RPMI8226 (cell line): ENCODE measurements at regions not wholly inside any gene's neighbourhood (a gene's known extent, or its start where the extent isn't known, plus 50 kb on each side); places are given as distances from the start of the nearest gene placed in this dataset.

Source experiments
- DNase-seq: peaks from one replicate; pipeline ENCODE4 v3.0.0-alpha.2; 2015

DNA sequence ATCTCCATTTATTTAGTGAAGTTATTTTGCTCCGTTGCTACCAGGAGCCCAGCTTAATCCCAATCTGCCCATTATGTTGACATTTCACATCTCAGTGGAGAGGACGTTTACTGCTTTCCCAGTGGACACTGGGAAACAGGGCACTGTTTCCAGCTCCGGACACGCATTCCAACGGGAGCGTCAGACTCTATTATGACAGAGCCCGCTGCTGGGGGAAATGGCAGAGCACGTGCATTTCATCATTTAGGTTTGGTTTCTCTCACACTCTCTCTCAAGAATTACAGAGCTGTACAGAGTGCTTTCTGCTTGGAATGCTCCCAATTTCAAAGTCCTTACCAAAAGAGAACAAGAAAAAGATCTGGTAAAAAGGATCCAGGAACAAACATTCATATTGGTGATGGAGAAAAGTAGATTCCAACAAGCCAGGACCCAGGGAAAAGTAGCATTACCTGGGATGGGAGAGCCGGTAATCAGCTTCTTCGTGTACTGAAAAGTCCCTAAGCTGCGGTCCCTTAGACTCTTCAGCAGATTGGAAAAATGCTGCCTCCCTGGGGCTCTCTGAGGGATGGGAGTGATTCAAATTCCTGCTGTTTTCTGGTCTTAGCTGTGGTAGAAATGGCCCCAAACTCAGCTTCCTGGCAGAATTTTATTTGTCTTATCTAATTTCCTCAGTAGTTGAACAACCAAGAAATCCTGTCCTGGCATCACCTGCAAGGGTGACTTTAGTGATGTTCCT, 136.0 kb upstream of the THBS1 start:
- DNase-seq: no peak

DNA sequence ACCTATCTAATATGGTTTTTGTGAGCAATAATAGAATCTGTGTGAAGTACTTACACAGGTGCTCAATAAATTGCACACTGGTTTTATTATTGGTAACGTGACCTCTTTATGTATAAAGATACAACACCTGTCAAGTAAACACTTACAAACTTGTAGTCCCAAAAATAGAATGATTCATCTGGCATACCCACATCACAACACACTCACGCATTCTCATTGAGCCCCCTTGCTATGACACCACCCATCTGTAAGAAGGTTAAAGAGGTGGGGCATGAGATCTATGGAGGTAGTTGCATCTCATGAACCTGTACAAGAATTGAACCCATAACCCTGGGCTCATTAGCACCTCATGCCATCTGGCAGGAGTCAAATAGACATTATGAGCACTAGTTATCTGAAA, 134.9 kb upstream of the THBS1 start:
- no peak for DNase-seq

DNA sequence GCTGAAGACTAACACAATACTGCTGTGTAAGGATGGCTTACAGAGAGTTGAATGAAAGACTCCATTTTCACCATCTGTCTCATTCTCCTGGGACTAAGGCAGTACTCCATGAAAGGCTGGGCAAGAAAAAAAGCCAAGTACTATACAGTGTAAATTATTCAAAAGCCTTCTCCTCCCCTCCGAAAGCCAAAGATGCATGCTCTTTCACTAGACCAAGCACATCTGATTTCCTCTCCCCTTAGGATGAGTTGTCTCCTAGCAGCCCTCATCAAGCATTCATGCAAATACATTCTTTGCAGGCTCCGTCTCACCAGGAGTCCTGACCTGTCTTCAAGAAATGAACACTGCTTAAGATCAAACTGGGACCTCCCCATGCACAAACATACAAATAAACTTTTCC, 133.5 kb upstream of the THBS1 start:
- DNase-seq: no peak

DNA sequence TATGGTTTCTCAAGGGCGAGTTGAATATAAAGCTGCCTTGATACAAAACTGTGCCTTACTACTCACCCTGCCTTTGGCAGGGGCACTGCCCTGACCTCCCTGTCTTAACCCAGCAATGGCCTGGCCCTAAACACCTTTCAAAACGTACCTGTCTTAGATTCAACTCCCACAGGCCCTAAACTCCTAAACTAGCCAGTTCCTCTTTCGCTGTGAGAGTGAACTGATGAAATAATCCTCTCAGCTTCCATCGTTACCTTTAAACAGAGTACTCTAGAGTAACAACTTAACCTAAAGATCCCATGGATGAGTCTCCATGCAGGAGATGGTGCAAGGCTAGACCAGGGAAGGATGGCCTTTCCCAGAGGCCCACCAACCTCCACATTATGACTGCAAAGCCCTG, 133.0 kb upstream of the THBS1 start:
- no peak for DNase-seq

DNA sequence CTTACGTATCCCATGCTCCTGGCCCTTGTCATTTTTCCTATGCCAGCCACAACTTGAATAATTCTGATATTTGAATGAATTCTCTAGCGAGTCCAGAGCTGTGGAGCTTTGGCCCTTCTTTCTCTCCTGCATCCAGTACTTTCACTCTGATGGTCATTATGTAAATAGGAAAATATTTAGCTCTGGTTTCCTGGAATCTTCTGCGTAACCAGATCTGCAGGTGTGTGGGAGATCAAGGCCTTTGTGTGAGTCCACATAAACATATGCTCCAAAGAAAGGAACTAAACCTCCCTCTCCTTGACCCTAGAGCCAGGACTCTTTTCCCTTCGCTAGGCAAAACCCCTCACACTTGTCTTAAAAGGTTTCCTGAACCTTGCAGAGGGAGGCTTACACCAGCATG, 132.5 kb upstream of the THBS1 start:
- no peak for DNase-seq

DNA sequence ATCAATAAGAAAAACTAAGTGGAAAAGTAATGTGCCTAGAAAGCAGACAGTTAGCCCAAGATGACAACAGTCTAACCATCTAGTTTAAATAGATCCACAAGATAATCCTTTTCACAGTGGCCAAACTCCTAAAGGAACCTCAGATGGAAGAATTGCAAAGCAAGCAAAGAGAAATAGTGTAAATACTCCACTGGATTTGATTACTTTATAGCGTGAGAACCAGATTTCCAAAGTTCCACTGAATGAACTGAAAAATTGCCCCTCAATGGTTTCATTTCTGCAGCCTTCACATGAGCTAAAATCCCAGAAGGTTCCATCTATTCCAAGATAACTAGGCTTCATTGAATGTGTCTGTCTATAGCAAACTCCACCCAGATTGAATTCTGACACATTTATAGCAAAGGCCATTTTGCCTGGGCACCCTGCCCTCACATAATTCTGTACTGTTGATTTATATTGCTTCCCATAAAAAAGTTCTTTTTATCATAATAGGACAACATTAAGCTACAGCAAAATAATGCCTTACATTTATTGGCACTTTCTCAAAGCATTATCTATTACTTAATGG, 129.7 kb upstream of the THBS1 start:
- no peak for DNase-seq

DNA sequence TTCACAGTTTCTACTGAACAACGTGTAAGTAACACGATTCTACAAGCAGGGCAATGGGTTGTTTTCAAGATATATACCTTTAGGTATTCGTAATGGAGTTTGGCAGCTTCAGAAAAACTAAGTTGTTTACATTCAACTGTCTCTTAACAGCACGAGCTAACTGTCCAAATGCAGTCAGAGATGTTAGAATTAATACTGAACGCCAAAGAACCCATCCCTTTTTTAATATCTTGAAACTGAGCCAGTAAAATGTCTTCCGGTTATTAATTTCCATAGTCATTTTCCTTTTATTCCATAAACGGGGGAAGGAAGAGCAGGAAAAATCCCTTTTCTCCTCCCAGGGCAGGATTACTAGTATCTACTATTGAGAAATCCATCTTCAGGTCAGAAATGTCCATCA, 129.0 kb upstream of the THBS1 start:
- no peak for DNase-seq

DNA sequence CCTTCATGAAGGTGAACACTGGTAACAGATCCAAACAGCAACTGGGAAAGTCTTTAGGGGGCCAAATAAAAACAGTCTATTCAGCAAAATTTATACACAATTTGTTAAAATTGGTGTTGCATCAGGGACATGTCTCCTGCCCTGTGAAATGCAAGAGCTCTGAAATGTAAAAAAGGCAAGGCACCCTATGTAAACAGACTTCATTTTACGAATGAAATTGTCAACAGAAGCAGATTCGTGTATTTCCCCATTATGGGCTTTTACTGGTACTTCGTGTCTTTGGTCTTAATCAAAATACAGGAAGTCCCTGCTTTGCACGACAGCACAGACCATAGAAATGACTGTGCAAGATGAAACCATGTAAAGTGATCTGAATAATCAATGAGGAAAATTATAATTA, 127.3 kb upstream of the THBS1 start:
- no peak for DNase-seq

DNA sequence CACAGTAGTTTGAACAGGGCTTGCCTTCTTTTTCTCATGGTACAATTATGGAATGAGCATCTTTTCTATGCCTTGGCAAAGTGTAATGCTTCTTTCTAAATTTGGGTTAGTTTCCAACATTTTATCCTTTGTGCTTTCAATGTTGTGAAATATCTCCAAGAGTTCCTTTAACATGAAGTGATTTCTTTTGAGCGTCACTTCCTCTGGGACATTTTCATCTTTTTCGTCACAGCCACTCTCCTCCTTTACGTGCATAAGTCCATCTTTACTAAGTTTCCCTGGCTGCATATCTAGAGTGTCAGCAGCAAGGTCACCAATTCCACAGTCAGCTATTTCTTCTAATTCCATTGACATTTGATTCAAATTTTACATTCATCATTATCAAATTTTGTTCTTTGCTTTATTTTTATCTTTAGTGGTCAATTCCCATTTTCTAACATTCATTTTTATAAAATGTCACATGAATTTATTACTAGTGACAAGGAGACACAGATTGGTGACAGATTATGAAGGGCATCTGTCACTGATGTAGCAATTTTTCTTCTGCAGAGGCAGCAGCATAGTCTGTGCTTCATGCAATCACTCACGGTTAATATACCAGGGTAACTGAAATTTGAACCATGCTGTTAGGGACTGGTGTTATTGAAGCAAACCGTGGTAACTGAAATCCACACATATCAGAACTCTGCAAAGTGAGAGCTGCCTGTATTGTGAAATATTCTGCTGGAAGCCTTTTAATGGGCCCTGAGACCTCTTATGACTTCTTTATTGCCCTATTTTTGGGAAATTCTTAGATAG, 126.5 kb upstream of the THBS1 start:
- no peak for DNase-seq

DNA sequence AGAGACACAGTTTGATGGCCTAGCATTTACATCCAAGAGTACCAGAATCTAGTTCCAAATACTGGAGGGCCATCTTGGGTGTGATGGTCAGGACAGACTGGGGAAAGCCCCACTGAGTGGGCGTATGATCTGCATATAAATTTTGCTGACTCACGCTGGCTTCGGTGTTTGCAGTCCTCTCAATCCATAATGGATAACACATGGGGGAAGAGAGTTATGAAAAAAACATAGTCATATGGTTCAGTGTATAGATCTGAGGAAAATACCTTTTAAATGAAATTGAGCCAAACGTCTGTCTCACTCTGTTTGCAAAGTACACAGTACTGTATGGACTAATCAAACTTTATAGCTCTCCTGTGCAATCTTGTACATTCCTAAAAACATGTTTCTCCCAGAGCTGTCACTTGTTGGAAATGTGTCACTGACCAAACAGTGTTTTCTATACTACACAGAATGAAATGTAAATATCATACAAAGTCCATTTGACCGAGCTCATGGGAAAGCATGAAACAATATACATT, 125.3 kb upstream of the THBS1 start:
- no peak for DNase-seq

DNA sequence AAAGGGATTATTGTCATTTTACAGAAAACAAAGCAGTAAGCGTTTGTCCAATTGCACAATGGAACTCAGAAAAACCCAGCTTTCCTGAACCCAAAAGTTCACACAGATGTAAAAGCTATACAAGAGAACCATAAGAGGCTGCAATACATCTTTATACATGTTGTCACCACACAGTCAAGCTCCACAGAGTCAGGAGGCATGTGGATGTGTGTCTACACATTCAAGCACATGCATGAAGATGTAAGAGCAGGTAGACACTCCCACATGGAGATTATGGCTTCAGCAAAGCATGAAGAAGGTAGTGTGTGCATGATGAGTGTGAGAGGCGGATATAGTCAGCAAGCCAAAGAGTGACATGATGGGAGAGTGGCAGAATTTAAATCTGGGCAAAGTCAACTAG, 124.7 kb upstream of the THBS1 start:
- no peak for DNase-seq

DNA sequence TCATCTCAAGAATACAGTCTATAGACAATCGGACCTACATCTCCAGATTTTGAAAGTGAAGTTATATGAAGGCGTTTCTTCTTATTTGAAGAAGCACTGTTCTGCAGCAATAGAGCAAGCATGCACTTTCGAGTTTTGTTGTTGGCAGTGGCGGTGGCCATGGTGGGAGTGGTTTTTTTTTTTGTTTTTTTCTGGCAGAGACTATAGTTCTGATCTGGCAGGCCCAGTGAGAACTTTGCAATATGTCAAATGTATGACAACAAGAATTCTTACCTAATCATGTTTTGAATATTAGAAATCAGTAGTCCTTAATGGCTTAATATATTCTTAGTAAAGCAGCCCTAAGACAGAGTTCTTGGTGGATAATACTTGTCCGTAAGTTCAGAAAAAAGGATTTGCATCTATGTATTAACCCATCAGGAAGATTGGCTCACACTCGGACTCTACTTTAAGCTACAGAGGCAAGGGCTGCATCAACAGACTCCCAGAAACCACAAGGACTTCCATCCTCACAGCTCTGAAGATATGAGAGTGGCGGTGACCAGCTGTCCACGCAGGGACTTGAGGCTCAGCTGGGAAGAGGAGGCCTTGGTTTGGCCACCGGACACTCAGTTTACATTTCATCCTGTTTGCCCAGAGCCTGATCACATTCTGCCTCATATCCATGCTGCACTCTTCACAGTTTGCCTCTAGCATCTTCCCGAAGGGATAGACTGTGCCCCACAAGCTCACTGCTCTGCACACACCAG, 124.1 kb upstream of the THBS1 start:
- DNase-seq: no peak

DNA sequence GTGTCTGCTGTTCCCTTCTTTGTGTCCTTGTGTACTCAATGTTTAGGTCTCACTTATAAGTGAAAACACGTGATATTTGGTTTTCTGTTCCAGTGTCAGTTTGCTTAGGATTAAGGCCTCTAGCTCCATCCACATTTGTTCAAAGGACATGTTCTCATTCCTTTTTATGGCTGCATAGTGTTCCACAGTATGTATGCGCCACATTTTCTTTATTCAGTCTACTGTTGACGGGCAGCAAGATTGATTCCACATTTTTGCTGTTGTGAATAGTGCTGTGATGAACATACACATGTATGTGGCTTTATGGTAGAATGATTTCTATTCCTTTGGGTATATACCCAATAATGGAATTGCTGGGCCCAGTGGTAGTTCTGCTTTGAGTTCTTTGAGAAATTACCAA, 122.7 kb upstream of the THBS1 start:
- DNase-seq: no peak

DNA sequence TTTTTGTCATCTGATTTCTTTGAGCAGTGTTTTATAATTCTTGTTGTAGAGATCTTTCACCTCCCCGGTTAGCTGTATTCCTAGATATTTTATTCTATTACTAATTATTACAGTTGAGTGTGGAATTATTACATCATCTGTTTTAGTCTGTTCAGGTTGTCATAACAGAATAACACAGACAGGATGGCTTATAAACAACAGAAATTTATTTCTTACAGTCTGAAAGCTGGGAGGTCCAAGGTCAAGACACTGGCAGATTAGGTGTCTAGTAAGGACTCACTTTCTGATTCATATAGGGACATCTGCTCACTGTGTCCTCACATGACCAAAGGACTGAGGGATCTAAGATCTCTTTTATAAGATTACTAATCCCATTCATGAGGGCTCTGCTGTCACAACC, 121.3 kb upstream of the THBS1 start:
- no peak for DNase-seq

DNA sequence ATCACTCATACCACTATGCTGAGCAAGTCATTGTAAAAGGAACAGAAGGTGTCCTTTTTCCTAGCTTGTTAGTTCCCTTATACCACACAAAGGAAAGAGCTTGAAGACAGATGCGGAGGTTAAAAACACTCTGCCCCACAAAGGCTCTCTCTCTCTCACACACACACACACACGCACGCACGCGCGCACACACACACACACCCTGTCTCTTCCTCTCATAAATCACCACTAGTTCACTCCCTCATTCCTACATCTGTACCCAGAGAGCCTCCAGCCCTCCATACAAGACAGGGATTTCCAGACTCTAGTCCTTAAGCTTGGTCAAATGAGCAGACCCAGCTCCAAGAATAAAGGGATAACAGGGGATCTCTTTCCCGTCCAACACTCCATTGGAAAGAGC, 120.1 kb upstream of the THBS1 start:
- no peak for DNase-seq

DNA sequence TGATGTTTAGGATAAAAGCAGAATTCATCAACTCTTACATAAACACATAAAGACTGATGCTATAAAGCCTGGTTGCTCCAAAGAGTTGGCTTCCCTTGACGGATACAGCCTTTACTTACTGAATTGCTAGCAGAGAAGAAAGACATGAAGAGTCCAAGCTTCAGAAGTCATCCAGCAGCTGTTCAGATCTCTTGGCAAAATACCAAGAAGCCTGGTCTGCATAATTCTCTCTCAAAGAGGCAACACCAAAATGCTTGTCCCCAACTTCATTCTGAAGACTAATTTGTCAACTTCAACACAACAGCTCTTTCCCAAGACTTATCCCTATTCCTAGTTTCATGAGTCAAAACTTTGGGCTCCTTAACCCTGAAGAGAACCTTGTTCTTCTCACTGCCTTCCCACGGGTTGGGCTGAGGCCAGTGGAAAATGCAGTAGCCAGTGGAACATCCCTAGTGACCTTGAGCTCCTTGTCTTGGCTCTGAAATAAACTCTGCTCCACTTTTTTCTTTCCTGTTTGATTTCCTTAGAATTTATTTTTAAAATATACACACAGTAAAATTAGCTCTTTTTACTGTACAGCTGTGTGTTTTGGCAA, 119.2 kb upstream of the THBS1 start:
- DNase-seq: no peak

DNA sequence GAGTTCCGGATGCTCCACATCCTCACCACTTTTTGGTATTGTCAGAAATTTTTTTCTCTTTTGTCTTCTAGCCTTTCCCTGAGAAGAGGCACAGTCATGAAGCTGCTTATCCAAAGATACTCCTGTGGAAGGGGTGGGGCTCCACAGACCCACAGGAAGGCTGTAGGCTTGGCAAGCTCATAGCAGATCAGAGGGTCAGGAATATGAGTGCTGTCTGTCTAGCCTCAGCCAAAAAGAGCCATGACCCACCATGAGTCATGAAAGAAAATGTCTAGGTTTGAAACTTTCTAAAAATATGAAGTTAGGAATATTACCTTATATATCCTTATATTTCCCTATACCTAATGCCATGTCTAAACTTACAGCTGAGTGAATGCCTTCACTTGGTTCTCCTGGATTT, 118.2 kb upstream of the THBS1 start:
- DNase-seq: no peak

DNA sequence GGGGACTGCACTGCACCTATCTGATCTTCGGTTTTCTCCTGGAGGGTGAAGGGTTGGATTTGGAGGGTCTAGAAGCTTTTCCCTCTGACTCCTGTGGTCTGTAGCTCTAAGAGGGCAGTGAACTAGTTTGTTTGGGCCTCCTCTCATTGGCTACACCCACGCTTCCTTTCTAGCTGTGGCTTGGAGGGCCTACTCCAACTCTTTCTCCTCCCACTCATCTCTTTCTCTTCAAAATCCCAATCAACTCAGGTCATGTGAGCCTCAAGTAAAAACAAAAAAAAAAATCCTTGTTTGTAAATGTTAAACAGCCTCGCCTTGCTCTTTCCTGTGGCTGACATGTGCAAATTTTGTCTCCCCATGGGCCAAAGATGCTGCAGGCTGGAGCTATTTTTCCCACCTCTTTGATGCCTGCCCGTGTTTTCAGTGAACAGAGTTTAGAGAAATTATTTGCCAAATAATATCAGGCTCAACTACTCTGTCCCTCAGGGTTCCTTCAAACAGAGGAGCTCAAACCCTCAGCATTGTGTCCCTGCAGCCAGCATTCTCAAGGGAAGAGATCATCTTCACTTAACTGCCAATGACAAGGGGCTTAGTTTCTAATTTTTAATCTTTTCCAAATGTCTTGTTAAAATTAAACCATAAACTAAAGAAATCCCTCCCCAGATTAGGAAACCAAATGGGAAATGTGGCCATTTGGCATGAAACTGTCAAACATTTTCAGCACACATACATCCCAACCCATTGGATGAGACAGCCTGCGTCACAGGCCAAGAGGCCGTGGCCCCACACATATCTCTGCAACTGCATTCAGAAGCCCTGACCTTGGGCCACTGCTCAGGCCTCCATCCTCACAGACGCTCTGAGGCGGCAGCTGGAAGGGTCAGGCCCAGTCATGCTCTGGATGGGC, 114.8 kb upstream of the THBS1 start:
- no peak for DNase-seq

DNA sequence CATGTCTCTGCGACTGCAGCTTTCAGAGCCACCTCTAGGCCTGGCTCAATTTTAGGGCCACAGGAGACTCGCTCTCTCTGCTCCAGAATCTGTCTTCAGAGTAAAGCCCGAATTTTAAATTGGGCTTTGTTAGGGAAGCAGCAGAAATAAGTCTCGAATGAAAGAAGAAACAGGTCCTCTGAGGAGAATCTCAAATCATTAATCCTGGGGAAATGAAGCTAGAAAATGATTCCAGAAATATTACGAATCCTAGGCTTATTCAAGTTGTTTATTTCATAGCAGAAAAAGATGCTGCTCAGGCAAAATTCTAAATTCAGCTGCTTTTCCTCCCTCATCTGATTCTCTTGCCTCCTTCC, 114.2 kb upstream of the THBS1 start:
- DNase-seq: no peak

DNA sequence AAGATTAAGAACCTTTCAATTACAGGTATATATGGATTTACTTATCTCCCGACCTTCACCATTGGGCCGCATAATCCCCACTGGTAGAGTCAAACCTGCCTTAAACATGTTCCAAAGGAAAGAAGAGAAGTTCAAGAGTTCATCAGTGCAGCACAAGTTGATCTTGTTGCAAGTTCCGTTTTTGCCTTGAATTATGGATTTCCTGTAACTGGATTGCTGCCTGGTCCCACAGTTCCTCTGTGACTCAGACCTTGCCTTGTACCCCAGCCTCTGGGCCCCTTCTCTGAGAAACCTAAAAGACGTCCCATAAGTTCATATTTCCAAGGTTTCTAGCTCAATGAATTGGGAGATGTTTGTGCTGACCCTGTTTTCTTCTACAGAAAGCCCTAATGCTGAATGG, 112.5 kb upstream of the THBS1 start:
- DNase-seq: no peak

DNA sequence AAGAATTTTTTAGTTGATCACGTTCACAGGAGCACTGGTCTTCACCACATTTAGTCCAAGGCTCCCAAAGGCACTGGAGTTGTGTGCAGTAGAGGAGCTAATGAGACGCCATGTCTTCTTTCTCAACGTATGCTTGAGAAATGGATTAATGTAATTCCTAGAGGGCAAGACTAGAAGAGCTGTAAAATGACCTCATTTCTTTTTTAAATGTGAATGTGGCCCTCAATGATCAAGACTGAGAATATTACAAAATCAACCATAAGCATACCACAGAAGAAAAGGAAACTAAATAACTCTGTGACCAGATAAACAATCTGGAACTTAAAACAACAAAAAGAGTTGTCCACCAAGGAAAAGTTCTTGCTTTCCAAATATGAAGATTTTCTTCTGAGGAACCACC, 112.1 kb upstream of the THBS1 start:
- no peak for DNase-seq
